Spleen (tissue), 7 donors: ENCODE measurements at regions not wholly inside any gene's neighbourhood (a gene's known extent, or its start where the extent isn't known, plus 50 kb on each side); places are given as distances from the start of the nearest gene placed in this dataset.

Source experiments
- CTCF ChIP-seq, 11 experiments: fragments of 200-600 bp in 7 of 11; fragments of 450-650 bp in 4 of 11; sonication (generic) in 4 of 11; IDR thresholded peaks in 8 of 11; conservative IDR thresholded peaks in 3 of 11; 1 replicate in 7 of 11; 2 replicates in 4 of 11; pipeline versions ENCODE4 v1.4.0 to v1.8.0; 2016 to 2021; ENCODE audit warnings: antibody characterized with exemption in 11 of 11, inconsistent platforms in 4 of 11, mild to moderate bottlenecking in 1 of 11
- POLR2A ChIP-seq, 3 donors: fragments of 450-650 bp; IDR thresholded peaks; one replicate each; pipeline ENCODE4 v1.5.1; 2017; ENCODE audit warnings: antibody characterized with exemption in 3 of 3, mild to moderate bottlenecking in 1 of 3
- POLR2AphosphoS5 ChIP-seq, 3 donors: sonication (generic); formaldehyde crosslinking; IDR thresholded peaks; one replicate each; pipeline ENCODE4 v1.5.1; 2017; ENCODE audit warnings: antibody characterized with exemption in 3 of 3
- donor health status: DM: no; HTN: no; CAD: no; lungs with moderate emphysema.
- donor health status: DM: no; HTN: no; CAD: no.
- donor health status: DM: no; HTN: no; CAD: no.

- TF ChIP-seq CTCF (IDR thresholded peaks at IDR 0.05 in 8 of 11, conservative IDR thresholded peaks at IDR 0.05 in 3 of 11) (no peak), POLR2A (IDR thresholded peaks at IDR 0.05) (no peak), POLR2AphosphoS5 (IDR thresholded peaks at IDR 0.05) (no peak)
Observed at GRCh38 chr21:24420689-24421088, 1186.6 kb downstream of the MRPL39 start.
